PC-3 (cell line): ENCODE measurements at regions not wholly inside any gene's neighbourhood (a gene's known extent, or its start where the extent isn't known, plus 50 kb on each side); places are given as distances from the start of the nearest gene placed in this dataset.

Experiments used
- ATAC-seq: fragments of 200-7000 bp; cut with Tn5 transposase; 2 replicates; pipeline ENCODE4 v1.9.1; 2020; ENCODE audit warnings: mild to moderate bottlenecking, moderate library complexity
- BruUV-seq: library from RNA; stranded (reverse); fragments of 400-500 nt; replicated peaks from 2 replicates; lab custom pipeline; 2021; lab: Mats Ljungman, UMichigan
- CTCF ChIA-PET: fragments of 300-600 bp; sonication (Branson Sonifier 250); formaldehyde crosslinking; loops from one replicate; lab custom pipeline; 2022; ENCODE audit warnings: antibody characterized with exemption; lab: Charles Lee
- POLR2A ChIA-PET: fragments of 300-600 bp; sonication (Branson Sonifier 250); formaldehyde crosslinking; loops from one replicate; lab custom pipeline; 2022; ENCODE audit warnings: antibody characterized with exemption; ENCODE audit not compliant: unreplicated experiment; lab: Charles Lee
- DNase-seq: peaks from one replicate; pipeline ENCODE4 v3.0.0-alpha.2; 2015
- H2AFZ ChIP-seq: fragments of 300-600 bp; sonication (generic); 2 replicates; pipeline ENCODE4 v1.6.0; 2016; ENCODE audit warnings: antibody characterized with exemption, low read length
- H3F3A ChIP-seq: fragments of 300-600 bp; sonication (generic); one replicate; pipeline ENCODE4 v1.6.0; 2017; ENCODE audit warnings: antibody characterized with exemption, low read length, control low read depth, mild to moderate bottlenecking; ENCODE audit not compliant: unreplicated experiment
- H3K27ac ChIP-seq: fragments of 300-600 bp; sonication (generic); 2 replicates; pipeline ENCODE4 v1.5.1; 2016; ENCODE audit warnings: mild to moderate bottlenecking, low read length
- H3K27me3 ChIP-seq: fragments of 300-600 bp; sonication (generic); 2 replicates; pipeline ENCODE4 v1.6.1; 2016; ENCODE audit warnings: low read length, mixed read lengths
- H3K36me3 ChIP-seq: fragments of 300-600 bp; sonication (generic); 2 replicates; pipeline ENCODE4 v1.6.1; 2016; ENCODE audit warnings: low read depth, mixed run types, low read length, mixed read lengths
- H3K4me1 ChIP-seq: fragments of 300-600 bp; sonication (generic); 2 replicates; pipeline ENCODE4 v1.5.1; 2016; ENCODE audit warnings: low read length; ENCODE audit not compliant: insufficient read depth
- H3K4me2 ChIP-seq: fragments of 300-600 bp; sonication (generic); 2 replicates; pipeline ENCODE4 v1.6.0; 2016; ENCODE audit warnings: low read length
- H3K4me3 ChIP-seq: fragments of 300-600 bp; sonication (generic); 2 replicates; pipeline ENCODE4 v1.5.1; 2016; ENCODE audit warnings: mild to moderate bottlenecking, low read length, mixed read lengths
- H3K79me2 ChIP-seq: fragments of 300-600 bp; sonication (generic); 2 replicates; pipeline ENCODE4 v1.6.1; 2017; ENCODE audit warnings: low read length, mixed read lengths
- H3K9ac ChIP-seq: fragments of 300-600 bp; sonication (generic); 2 replicates; pipeline ENCODE4 v1.6.0; 2016; ENCODE audit warnings: mild to moderate bottlenecking, low read length
- H3K9me2 ChIP-seq: fragments of 300-600 bp; sonication (generic); replicated peaks from 2 replicates; pipeline ENCODE4 v1.6.1; 2016; ENCODE audit warnings: mixed run types, low read length, mixed read lengths
- H3K9me3 ChIP-seq: fragments of 300-600 bp; sonication (generic); 2 replicates; pipeline ENCODE4 v1.6.1; 2016; ENCODE audit warnings: low read length, mixed read lengths
- H4K20me1 ChIP-seq: fragments of 300-600 bp; sonication (generic); 2 replicates; pipeline ENCODE4 v1.6.1; 2016; ENCODE audit warnings: low read length, mixed read lengths
- CTCF ChIP-seq: fragments of 300-600 bp; sonication (generic); conservative IDR thresholded peaks from 2 replicates; pipeline ENCODE4 v1.5.1; 2017; ENCODE audit warnings: antibody characterized with exemption, low read depth, mild to moderate bottlenecking, low read length
- EZH2 ChIP-seq: fragments of 300-600 bp; sonication (generic); IDR thresholded peaks from one replicate; pipeline ENCODE4 v1.6.1; 2017; ENCODE audit warnings: antibody characterized with exemption, mild to moderate bottlenecking, low read length; ENCODE audit not compliant: unreplicated experiment
- EZH2phosphoT487 ChIP-seq: fragments of 300-600 bp; sonication (generic); IDR thresholded peaks from 2 replicates; pipeline ENCODE4 v1.6.1; 2018; ENCODE audit warnings: mild to moderate bottlenecking, antibody characterized with exemption, low read length, borderline replicate concordance
- intact Hi-C: fragments of 100-400 bp; cut with micrococcal nuclease; formaldehyde crosslinking; loops from 2 replicates; pipeline ENCODE4 v1.9.0; 2023

GRCh38 chr3:127137757-127138536 is 55.0 kb upstream of the PRR23E start:
- ChIA-PET POLR2A (no interaction called here), CTCF (no interaction called here)
- ATAC-seq (no peak), DNase-seq (no peak)
- no TSS peak for BruUV-seq
- TF ChIP-seq EZH2 (no peak), CTCF (no peak)
- no peaks in the 10 kb centered on the region for H3K4me1 ChIP-seq
- no peaks in the 10 kb centered on the region for H3K9me3 ChIP-seq
- no peaks in the 10 kb centered on the region for H3K36me3 ChIP-seq
- H3F3A ChIP-seq, result no peaks in the 10 kb centered on the region
- H3K27ac ChIP-seq, result no peak overlapping the region
- no peaks in the 10 kb centered on the region for H3K9me2 ChIP-seq
- intact Hi-C loops, result no loop called here
- H3K4me3 ChIP-seq, result no peak overlapping the region
- no peak overlapping the region for H3K4me2 ChIP-seq
- no peaks in the 10 kb centered on the region for H3K79me2 ChIP-seq
- H3K9ac ChIP-seq, result no peak overlapping the region
- peaks cover 27% of the 10 kb centered on the region for H3K27me3 ChIP-seq
- no peaks in the 10 kb centered on the region for H4K20me1 ChIP-seq
- no peak overlapping the region for H2AFZ ChIP-seq

- Histone ChIP-seq H3K79me2 (no peaks in the 10 kb centered on the region), H4K20me1 (no peaks in the 10 kb centered on the region), H3K9me2 (no peaks in the 10 kb centered on the region), H3K9me3 (no peaks in the 10 kb centered on the region), H3K4me2 (no peak overlapping the region), H3K36me3 (no peaks in the 10 kb centered on the region), H2AFZ (no peak overlapping the region), H3K4me1 (no peaks in the 10 kb centered on the region), H3F3A (no peaks in the 10 kb centered on the region), H3K4me3 (no peak overlapping the region), H3K9ac (no peak overlapping the region), H3K27me3 (peaks cover 20% of the 10 kb centered on the region), H3K27ac (no peak overlapping the region)
- ChIA-PET CTCF (no interaction called here), POLR2A (no interaction called here)
- BruUV-seq, result no TSS peak
- ATAC-seq (no peak), DNase-seq (no peak)
- intact Hi-C loops, result no loop called here
- TF ChIP-seq EZH2, result no peak
- TF ChIP-seq EZH2phosphoT487, result no peak
- no peak for TF ChIP-seq CTCF
Measured at GRCh38 chr3:127139601-127140500, 53.1 kb upstream of the PRR23E start.
